ENCODE measurements at regions not wholly inside any gene's neighbourhood (a gene's known extent, or its start where the extent isn't known, plus 50 kb on each side); places are given as distances from the start of the nearest gene placed in this dataset.
A peak's percentile ranks its signal among the peaks of the same experiment; 100 is the strongest.

- H2BK20ac ChIP-seq (ENCODE audit: low read length): no peak overlapping the region
- H3K4me1 ChIP-seq (replicated peaks in 1 of 4; ENCODE audit: control insufficient read depth in 3 of 4, insufficient read depth in 4 of 4, low read length in 3 of 4): peaks cover 0 to 6% (median 2%) of the 10 kb centered on the region in 4 experiments; a peak in 4 of 7 replicates
- H3K4me2 ChIP-seq (ENCODE audit: insufficient read depth in 1 of 2, low read depth in 2 of 2, low read length in 2 of 2): peak overlapping the region; percentile 75 to 96
- H3K79me2 ChIP-seq (ENCODE audit: control insufficient read depth in 1 of 2, insufficient read depth in 2 of 2, low read length in 2 of 2): peaks cover 0 to 47% of the 10 kb centered on the region in 2 experiments; a peak in 3 of 4 replicates
- H3K9me3 ChIP-seq (ENCODE audit: insufficient read depth in 2 of 2, low read depth in 1 of 2, low read length in 1 of 2): no peaks in the 10 kb centered on the region
- peaks cover 8% of the 10 kb centered on the region; the same call in 1 of the 2 replicates for H3K23me2 ChIP-seq (ENCODE audit: low read depth, low read length)
- POLR2A ChIA-PET (ENCODE audit: partially characterized antibody): interaction anchor here (0.5 to 3.7 kb wide), 4 partner anchors 8 to 18 kb away, joined by 3 to 14 read pairs (median 5); no protein-coding TSS in a partner anchor
- H2AK5ac ChIP-seq (ENCODE audit: low read depth, low read length): no peak overlapping the region
- no peak overlapping the region for H4K8ac ChIP-seq (ENCODE audit: extremely low read depth, insufficient read depth, low read length)
- H3K27ac ChIP-seq (ENCODE audit: low read depth, low read length): no peak overlapping the region
- no peak overlapping the region for H3K23ac ChIP-seq (ENCODE audit: insufficient read length)
- no peak overlapping the region for H3K56ac ChIP-seq (replicated peaks; ENCODE audit: insufficient read length, low read depth, low read length)
- H3K36me3 ChIP-seq (ENCODE audit: control insufficient read depth in 2 of 4, insufficient read depth in 4 of 4, low read length in 3 of 4): no peaks in the 10 kb centered on the region
- no peak overlapping the region for H2BK5ac ChIP-seq (ENCODE audit: low read depth, low read length)
- H3K18ac ChIP-seq (ENCODE audit: extremely low read depth, low read length): no peak overlapping the region
- FAIRE-seq (no peak), DNase-seq (ENCODE audit: low read depth in 1 of 2, low spot score in 2 of 2) (no peak)
- peaks cover 2% of the 10 kb centered on the region in 2 experiments for H4K20me1 ChIP-seq (replicated peaks in 1 of 2; ENCODE audit: control insufficient read depth in 1 of 2, insufficient read depth in 2 of 2, low read length in 2 of 2)
- WGBS, 2 experiments (ENCODE audit: extremely low coverage in 1 of 2, insufficient coverage in 1 of 2, insufficient read length in 1 of 2, insufficient replicate concordance in 2 of 2, low coverage in 1 of 2, low lambda C conversion rate in 2 of 2, missing lambda C conversion rate in 1 of 2): 74% methylated on average over 11 of the region's 11 CpGs; no CpG with 5 or more reads in 1 of the 2 experiments
- no peaks in the 10 kb centered on the region; the same call in 1 of the 2 replicates for H3K79me1 ChIP-seq (ENCODE audit: low read depth, low read length)
- no peak for TF ChIP-seq CTBP2 (IDR thresholded peaks at IDR 0.05; ENCODE audit: borderline replicate concordance, insufficient read depth, insufficient read length, low read length)
- TF ChIP-seq NRF1 (IDR thresholded peaks at IDR 0.05; ENCODE audit: low read depth, low read length): no peak
- no peak for TF ChIP-seq SP1 (IDR thresholded peaks at IDR 0.05; ENCODE audit: low read depth, low read length)
- no peak for TF ChIP-seq CEBPB (IDR thresholded peaks at IDR 0.05; ENCODE audit: low read depth, low read length)
- TF ChIP-seq ASH2L (IDR thresholded peaks at IDR 0.05; ENCODE audit: low read length): no peak
- no peak for TF ChIP-seq EP300 (IDR thresholded peaks at IDR 0.05; ENCODE audit: borderline replicate concordance in 1 of 2, low read depth in 2 of 2, low read length in 2 of 2)
- no peak for TF ChIP-seq RNF2 (IDR thresholded peaks at IDR 0.05; ENCODE audit: borderline replicate concordance, low read depth, low read length, missing control alignments, poor library complexity, severe bottlenecking)
- TF ChIP-seq NANOG (IDR thresholded peaks at IDR 0.05; ENCODE audit: insufficient read depth, low read depth, low read length, poor library complexity, severe bottlenecking): no peak
- no peak overlapping the region for H4K91ac ChIP-seq (replicated peaks; ENCODE audit: insufficient read length, low read length)
- peak overlapping the region; percentile 74 to 95 (median 83); a peak in 7 of 8 replicates for H3K4me3 ChIP-seq (ENCODE audit: extremely low read depth in 1 of 4, insufficient read depth in 2 of 4, low read depth in 3 of 4, low read length in 4 of 4)
- no peak overlapping the region for H3K4ac ChIP-seq (replicated peaks; ENCODE audit: insufficient read length, low read depth, low read length)
- no peak overlapping the region for H3K14ac ChIP-seq (ENCODE audit: insufficient read length)
- H2BK120ac ChIP-seq (replicated peaks; ENCODE audit: low read depth, low read length): no peak overlapping the region
- CTCF ChIA-PET (ENCODE audit: partially characterized antibody): interaction anchor here (0.8 to 2.6 kb wide), 14 partner anchors 8 to 572 kb away, joined by 3 to 15 read pairs (median 6); no protein-coding TSS in a partner anchor
- H3K27me3 ChIP-seq (replicated peaks in 1 of 4; ENCODE audit: control insufficient read depth in 3 of 4, extremely low read depth in 1 of 4, insufficient read depth in 3 of 4, low read length in 3 of 4): peaks cover 0 to 3% (median 0%) of the 10 kb centered on the region in 4 experiments; a peak in 2 of 7 replicates
- H2BK15ac ChIP-seq (ENCODE audit: low read length): no peak overlapping the region
- H3K9ac ChIP-seq (replicated peaks in 1 of 4; ENCODE audit: extremely low read depth in 1 of 4, low read depth in 3 of 4, low read length in 3 of 4): peak overlapping the region in 1 of 4 experiments; percentile 35; a peak in 1 of 7 replicates
- no peak overlapping the region for H4K5ac ChIP-seq (ENCODE audit: insufficient read length, low read depth, low read length)
- no peak overlapping the region for H2AFZ ChIP-seq (ENCODE audit: low read length)
- peak overlapping the region; percentile 30; the same call in 1 of the 2 replicates for H2BK12ac ChIP-seq (ENCODE audit: low read depth, low read length)
Observed at GRCh38 chr6:138690975-138691594, 82.5 kb upstream of the CCDC28A start.
